ENCODE measurements at regions not wholly inside any gene's neighbourhood (a gene's known extent, or its start where the extent isn't known, plus 50 kb on each side); places are given as distances from the start of the nearest gene placed in this dataset.

GRCh38 chr1:184158896-184159681, 107.6 kb downstream of the TSEN15 start:
- H3K36me3 ChIP-seq = no peaks in the 10 kb centered on the region
- no peak overlapping the region for H3K27ac ChIP-seq
- H3K4me3 ChIP-seq = no peak overlapping the region
- intact Hi-C loops (cut with DNase I) = no loop called here
- H3K4me1 ChIP-seq (replicated peaks) = no peaks in the 10 kb centered on the region
- TF ChIP-seq CTCF (IDR thresholded peaks at IDR 0.05) = no peak
- TF ChIP-seq POLR2AphosphoS5 (IDR thresholded peaks at IDR 0.05) = no peak
- TF ChIP-seq POLR2A (IDR thresholded peaks at IDR 0.05) = no peak
- DNase-seq (ENCODE audit: low spot score) = no peak
- no peaks in the 10 kb centered on the region for H3K27me3 ChIP-seq (replicated peaks; ENCODE audit: insufficient read depth)
- WGBS = 75% methylated on average over 7 of the region's 7 CpGs
- no peaks in the 10 kb centered on the region for H3K9me3 ChIP-seq

- Histone ChIP-seq H3K27ac (no peak overlapping the region), H3K4me1 (replicated peaks) (no peaks in the 10 kb centered on the region), H3K4me3 (no peak overlapping the region), H3K27me3 (replicated peaks; ENCODE audit: insufficient read depth) (no peaks in the 10 kb centered on the region), H3K36me3 (no peaks in the 10 kb centered on the region), H3K9me3 (no peaks in the 10 kb centered on the region)
- 93% methylated on average over 2 of the region's 2 CpGs for WGBS
- no peak for DNase-seq (ENCODE audit: low spot score)
- intact Hi-C loops (cut with DNase I) = no loop called here
- TF ChIP-seq POLR2AphosphoS5 (IDR thresholded peaks at IDR 0.05) (no peak), CTCF (IDR thresholded peaks at IDR 0.05) (no peak), POLR2A (IDR thresholded peaks at IDR 0.05) (no peak)
Measured at GRCh38 chr1:184160236-184160635, 108.7 kb downstream of the TSEN15 start.

- Histone ChIP-seq H3K4me1 (replicated peaks) (no peaks in the 10 kb centered on the region), H3K27ac (no peak overlapping the region), H3K9me3 (no peaks in the 10 kb centered on the region), H3K36me3 (no peaks in the 10 kb centered on the region), H3K27me3 (replicated peaks; ENCODE audit: insufficient read depth) (no peaks in the 10 kb centered on the region), H3K4me3 (no peak overlapping the region)
- intact Hi-C loops (cut with DNase I) = no loop called here
- TF ChIP-seq CTCF (IDR thresholded peaks at IDR 0.05) = no peak
- TF ChIP-seq POLR2A (IDR thresholded peaks at IDR 0.05) = no peak
- TF ChIP-seq POLR2AphosphoS5 (IDR thresholded peaks at IDR 0.05) = no peak
- WGBS = 37% methylated on average over 3 of the region's 3 CpGs
- no peak for DNase-seq (ENCODE audit: low spot score)
Measured at GRCh38 chr1:184161071-184161698, 109.7 kb downstream of the TSEN15 start.

- H3K4me1 ChIP-seq (replicated peaks) = no peaks in the 10 kb centered on the region
- intact Hi-C loops (cut with DNase I) = no loop called here
- DNase-seq (ENCODE audit: low spot score) = no peak
- no peaks in the 10 kb centered on the region for H3K9me3 ChIP-seq
- TF ChIP-seq POLR2AphosphoS5 (IDR thresholded peaks at IDR 0.05) = no peak
- TF ChIP-seq POLR2A (IDR thresholded peaks at IDR 0.05) = no peak
- TF ChIP-seq CTCF (IDR thresholded peaks at IDR 0.05) = no peak
- no peak overlapping the region for H3K4me3 ChIP-seq
- no peak overlapping the region for H3K27ac ChIP-seq
- WGBS = 80% methylated on average over 9 of the region's 9 CpGs
- H3K27me3 ChIP-seq (replicated peaks; ENCODE audit: insufficient read depth) = no peaks in the 10 kb centered on the region
- H3K36me3 ChIP-seq = no peaks in the 10 kb centered on the region
Measured at GRCh38 chr1:184162281-184162680, 110.8 kb downstream of the TSEN15 start.

Measured in prostate gland (tissue), 2 donors.